ENCODE measurements at regions not wholly inside any gene's neighbourhood (a gene's known extent, or its start where the extent isn't known, plus 50 kb on each side); places are given as distances from the start of the nearest gene placed in this dataset.

DNA sequence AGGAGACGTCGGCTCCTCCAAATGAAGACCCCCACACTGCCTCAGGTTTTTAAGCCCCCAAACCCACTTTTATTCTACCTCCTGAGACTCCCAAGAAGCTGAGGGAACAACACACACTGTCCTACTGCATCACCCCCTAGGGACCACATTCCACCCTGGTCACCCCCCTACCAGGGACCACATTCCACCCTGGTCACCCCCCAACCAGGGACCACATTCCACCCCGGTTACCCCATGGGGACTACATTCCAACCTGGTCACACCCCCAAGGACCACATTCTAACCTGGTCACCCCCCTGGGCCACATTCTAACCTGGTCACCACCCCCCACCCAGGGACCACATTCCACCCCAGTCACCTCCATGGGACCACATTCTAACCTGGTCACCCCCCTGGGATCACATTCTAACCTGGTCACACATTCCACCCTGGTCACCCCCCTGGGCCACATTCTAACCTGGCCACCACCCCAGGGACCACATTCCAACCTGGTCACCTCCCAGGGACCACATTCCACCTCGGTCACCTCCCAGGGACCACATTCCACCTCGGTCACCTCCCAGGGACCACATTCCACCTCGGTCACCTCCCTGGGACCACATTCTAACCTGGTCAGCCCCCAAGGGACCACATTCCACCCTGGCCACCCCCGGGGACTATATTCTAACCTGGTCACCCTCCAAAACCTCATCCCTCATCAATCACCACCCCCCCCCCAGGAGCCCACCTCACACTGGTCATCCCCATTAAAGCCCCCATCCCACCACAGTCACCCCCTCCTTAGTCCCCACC is 587.6 kb downstream of the NPHP4 start:
- DNase-seq = no peak

DNA sequence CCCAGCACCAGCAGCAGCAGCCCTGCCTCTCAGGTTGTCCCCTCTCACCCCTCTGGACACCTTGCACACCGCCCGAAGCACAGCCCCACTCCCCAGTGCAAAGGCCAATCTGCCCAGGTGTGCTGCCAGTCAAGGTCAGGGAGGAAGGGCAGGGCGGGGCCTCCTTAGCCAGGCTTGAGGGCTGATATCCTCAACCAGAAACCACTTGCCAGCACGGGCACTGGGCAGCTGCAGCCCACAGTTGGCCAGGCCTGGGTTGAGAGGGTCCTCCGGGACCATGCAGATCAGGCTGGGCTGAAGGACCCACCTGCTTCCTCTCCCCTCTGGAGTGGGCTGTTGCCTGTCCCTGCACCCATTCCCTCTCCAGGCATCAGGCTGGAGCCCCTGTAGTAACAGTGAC is 588.3 kb downstream of the NPHP4 start:
- no peak for DNase-seq

DNA sequence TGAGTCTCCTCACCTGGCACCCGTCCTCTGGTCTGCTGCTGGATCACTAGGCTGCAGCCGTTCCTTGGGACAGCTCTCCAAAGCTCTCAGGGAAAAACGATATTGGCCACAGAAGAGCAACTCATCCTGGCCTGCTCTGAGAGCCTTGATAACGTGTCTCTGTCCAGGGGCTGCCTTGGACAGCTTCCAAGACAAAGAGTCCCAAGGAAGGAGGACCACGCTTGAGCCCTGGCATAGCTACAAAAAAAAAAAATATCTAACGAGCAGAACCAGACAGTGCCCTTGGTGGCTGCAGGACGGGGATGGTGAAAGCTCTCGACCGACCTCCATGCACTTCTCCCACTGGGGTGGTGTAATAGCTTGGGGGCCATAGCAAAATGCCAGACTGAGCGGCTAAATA is 589.6 kb downstream of the NPHP4 start:
- no peak for DNase-seq

DNA sequence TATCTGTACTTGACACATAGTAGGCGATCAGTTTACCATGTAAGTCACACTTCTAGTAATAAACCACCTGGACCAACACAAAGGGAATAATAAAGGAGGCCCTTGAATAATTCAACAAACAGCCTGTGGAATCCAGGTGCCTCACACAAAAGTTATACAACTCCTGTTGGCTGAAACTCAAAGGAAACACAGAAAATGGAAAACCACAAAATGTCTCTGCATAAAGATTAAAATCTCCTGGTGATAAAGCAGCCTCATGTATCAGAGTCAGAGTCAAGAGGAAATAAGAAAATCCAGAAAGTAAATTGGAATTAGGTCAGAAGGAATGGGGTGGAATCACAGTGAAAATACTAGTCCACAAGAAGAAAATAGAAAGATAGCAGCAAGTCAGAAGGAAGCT is 592.5 kb downstream of the NPHP4 start:
- no peak for DNase-seq

DNA sequence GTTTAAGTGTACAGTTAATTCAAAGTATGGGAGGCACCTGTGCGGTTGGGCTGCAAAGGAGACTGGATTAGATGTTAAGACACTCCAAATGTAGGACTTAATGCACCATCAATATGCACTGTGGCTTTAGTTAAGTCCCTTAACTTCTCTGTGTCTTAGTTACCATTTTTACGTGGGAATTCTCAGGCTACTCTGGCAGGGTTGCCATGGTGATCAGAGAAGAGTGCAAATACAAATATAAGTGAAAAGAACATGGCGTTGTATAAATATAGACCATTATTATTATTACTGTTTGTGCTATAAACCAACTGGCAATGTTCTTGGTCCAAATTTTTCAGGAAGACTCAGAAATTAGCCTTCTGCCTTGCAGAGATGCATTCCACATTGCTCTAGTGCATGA is 595.6 kb downstream of the NPHP4 start:
- DNase-seq = no peak

DNA sequence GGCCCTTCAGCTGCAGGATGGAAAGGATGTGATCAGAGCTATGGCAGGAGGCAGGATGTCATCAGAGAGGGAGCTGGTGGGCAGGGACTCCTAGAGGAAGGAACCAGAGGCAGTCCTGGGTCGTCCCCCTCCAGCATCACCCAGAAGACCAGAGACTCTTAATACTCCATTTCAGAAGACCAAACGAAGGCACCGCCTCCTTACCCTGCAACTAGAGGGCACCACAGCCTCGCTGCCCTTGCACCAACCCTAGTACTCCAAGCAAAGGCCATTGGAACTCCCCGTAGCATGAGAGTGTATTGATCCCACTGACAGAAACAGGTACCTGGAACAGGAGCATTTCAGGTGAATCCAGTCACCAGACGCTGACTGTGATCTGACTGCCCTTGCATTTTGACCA is 598.1 kb downstream of the NPHP4 start:
- DNase-seq = no peak

DNA sequence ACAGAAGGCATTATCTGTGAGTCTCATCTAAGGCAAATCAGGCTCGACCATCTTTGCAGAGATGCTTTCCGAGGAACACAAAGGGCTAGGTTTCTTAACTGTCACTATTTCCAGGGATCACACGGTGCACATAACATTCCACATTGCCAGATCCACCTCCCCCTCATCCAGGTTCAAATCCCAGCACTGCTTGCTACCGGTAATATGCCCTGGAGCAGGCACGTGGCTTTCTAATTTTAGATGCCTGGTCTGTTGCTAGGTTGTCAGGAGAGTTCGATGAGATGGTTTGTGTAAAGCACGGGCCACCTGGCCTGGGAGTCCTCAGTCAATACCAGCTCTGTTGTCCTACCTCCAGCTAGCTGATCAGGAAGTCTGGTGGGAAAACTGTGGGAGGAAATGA is 598.6 kb downstream of the NPHP4 start:
- no peak for DNase-seq

DNA sequence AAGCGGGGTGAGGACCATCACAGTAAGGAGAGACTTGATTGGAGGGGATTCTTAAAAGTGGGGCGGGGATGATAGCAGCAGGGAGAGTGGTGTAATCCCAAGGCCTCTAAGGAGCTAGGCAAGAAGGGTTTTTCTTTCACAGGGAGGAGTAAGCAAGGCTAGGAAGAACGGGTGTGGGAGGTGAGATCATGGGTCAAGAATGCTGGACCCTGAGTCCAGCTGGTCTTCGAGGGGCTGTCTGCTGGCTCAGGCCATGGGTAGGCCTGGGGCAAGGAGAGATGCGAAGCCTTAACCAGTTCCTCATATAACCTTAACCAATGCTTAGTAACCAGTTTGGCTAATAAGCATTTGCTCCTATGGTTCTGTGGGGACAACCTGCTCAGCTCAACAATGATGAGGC is 599.1 kb downstream of the NPHP4 start:
- DNase-seq = no peak

DNA sequence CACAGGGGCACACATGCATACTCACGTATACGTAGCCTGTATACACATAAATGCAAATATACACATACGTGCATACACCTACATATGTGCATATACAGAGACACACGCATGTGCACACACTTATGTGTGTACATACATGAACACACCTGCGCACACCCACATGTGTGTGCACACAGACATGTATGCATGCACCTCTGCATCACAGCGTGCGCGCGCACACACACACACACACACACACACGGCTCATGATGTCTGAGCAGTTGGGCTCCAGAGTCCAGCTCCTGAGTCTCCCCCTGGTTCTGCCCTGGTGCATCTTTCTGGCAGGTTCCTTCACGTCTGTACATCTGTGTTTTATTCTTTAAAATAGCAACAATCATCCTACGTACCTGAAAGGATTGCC is 600.5 kb downstream of the NPHP4 start:
- no peak for DNase-seq

DNA sequence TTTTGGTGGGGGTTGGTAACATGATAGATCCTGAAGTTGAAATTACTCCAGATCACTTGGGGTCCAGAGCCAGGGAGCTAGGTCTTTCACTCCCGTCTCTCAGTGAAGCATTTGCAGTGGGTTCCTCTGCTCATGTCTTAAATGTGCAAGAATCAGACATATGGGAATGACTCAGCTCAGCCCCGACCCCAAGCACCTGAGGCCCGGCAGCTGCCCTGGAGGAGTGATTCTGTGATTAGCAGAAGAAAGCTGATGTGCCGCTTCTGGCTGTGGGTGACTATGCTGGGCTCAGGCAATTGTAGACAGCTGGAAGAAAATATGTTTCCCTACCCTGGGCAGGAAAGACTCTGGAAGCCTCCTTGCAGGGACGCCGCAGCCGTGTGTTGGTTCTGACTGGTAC is 601.7 kb downstream of the NPHP4 start:
- DNase-seq = no peak

DNA sequence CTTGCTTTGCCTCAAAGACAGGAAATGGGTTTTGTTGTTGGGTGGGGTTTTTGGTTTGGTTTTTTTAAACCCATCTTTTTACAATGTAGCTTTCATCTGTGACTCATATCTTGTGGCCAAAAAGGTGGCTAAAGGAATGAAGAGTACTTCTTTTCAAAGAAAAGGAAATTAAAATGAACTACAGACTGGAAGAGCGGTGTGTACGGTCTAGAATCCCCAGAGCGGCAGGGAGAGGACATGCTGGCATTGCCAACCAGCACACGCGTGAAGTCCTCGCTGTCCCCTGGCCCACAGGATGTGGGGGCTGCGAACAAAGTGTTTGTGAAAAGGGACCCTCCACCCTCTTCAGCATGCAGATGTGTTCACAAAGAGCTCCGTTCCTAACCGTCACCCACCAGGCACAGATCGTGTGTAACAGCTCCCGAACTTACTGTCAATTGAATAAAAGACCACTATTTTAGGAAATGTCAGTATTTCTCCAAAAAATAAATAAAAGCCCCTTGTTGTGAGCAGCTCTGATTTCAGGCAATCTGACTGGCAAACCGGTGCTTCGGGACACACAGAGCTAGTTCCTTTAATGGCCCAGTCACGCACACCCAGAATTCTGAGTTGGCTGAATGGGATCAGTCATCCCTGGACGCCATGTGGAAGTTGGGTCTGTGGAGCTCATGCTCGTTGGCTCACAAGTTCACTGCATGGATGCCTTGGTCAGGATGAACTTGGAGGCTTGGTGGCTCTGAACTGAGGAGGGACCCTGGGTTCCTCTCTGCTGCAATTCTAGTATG is 602.9 kb downstream of the NPHP4 start:
- no peak for DNase-seq

DNA sequence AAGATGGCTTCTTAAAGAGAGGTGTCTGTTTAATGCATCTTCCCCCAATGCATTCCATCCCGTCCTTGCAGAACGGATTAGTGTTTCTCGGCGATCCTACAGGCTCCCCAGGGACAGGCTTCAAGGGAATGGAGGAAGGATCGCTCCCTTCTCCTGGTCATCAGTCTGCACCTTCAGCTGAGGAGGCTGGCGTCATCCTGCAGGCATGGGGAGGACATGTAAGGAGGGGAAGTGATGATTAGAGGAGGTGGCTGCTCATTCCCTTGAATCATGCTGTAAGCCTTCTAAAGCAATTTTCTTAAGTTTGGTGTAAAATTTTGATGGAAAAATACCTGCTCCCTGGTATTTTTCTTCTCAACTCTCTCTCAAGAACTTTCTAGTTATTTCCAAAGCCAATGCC is 603.6 kb downstream of the NPHP4 start:
- DNase-seq = no peak

DNA sequence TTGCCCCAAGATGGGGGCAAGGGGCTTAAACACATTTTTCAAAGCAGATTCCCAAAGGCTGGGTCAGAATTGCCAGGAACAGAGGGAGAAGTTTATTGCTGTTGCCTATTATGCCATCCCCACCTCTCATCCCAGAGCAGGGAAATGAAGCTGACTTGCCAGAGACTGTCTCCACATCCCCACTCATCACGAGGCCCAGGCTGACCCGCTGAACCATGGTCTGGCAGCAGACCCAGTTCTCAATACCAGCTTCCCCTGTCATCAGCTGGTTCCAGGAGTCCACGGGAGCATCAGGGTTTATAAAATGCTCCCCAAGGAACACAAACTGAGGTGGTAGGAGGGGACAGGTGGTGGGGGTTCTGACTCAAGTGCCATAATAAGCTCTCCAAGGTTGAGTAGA is 605.9 kb downstream of the NPHP4 start:
- DNase-seq = no peak

DNA sequence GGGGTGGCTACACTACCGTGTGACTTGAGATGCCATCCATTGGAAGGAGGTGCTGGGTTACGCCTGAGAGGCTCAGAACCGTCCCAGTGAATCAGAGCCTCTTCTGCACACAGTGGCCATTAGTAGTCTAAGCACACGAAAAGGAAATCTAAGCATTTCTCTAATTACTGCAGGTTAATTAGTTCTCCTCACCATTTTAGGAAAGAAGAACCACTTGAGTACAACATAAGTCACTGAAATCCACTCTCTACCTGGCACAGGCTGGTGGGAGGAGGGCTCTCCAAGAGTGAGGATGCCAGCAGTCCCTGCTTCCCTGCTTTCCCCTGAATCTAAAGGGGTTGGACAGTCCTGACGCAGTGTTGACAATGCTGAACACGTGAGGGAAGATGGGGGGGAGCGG is 606.3 kb downstream of the NPHP4 start:
- DNase-seq = no peak

DNA sequence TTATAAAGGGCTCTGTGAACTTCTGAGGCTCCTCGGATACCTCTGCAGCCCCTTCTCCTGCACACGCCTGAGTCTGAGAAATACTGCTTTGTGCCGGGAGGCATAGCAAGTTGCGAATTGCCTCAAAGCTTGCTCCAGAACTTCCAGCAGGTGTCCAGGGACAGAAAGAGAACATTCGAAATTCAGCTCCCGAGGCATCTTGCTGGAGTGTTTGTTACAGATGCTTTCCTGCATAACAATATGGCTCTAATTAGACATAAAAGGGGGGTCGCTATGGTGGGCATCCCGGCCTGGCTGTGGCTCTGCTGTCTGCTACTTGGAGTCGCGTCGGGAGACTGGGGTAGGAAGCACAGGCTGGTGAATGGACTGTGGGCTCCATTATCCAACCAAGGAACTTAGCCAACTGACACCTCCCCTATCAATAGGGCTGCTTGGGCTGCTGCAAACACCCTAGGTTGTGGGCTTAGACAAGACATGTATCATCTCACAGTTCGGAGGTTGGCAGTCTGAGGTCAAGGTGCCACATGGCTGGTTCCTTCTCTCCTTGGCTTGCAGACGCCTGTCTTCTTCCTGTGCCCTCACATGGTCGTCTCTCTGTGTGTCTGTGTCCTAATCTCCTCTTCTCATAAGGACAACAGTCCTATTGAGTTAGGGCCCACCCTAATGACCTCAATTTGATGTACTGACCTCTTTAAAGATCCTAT is 607.0 kb downstream of the NPHP4 start:
- DNase-seq = no peak

DNA sequence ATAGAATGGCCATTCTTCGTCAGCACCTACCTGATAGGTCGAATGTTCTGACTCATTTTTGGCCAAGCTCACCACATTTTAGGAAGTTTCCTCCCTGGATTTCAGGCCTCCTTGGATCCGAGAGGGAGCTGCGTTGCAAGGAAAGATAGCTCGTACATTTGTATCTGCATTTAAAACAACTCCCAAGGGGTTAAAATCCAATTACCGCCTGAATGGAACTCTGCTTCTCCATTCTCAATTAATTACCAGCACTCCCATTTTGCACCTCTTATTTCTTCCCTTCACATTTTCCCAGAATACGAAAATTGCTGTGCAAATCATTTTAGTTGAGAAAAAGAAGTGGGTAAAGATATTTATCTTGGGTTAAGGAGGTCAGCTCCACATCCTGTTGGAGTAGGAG is 610.7 kb downstream of the NPHP4 start:
- no peak for DNase-seq

DNA sequence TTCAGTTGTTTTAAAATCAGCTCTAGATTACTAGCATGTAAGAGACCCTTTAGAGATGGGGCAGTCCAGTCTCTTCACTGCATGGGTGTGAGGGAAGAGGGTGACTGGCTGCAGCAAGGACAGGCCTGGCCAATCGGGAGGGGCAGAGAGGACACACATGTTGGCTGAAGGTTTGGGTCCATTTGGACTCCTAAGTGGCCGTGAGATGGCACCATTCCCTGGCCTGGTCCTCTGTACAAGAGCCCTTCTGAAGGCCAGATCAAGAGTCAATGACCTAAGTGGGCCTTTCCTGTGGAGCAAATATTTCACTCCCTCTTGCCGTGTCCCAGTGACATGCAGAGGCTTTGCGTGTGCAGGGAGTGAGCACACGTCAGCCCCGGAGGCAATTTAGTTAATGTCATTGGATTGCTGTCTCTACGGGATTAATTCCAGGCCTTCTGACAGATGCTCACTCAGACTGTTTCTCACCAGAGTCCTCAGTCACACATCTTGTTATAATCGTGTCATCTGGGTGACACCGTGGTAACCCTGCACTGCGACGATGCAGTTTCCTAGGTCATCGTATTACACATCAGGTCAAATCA is 613.0 kb downstream of the NPHP4 start:
- no peak for DNase-seq

DNA sequence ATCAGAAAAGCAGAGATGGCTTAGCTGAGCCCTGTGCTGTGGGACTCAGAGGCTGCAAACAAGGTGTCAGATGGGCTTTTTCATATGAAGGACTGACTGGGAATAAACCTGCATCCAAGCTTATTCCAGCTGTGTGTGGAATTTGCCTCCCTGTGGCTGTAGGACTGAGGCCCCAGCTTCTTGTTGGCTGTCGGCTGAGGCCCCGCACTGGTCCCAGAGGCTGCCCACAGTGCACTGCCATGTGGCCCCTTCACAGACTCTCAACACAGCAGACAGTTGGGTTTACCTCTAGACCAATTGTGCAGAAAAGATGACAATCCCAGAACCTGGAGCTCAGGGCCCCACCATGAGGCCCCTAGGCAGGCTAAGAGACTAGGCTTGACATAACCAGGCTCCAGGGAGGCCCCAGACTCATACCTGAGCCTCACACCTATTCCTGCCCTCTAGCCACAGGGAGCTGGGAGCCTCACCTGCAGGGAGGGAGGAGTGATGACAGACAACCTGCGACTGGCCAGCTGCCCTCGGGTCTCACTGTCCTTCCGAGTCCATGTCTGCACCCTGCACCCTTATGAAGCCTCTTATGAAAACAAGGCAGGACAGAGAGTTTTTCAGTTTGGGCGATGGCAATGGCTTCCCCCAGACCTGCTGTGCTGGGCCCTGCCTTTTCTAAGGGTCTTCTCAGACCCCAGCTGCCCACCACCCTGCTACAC is 615.5 kb downstream of the NPHP4 start:
- DNase-seq = no peak

DNA sequence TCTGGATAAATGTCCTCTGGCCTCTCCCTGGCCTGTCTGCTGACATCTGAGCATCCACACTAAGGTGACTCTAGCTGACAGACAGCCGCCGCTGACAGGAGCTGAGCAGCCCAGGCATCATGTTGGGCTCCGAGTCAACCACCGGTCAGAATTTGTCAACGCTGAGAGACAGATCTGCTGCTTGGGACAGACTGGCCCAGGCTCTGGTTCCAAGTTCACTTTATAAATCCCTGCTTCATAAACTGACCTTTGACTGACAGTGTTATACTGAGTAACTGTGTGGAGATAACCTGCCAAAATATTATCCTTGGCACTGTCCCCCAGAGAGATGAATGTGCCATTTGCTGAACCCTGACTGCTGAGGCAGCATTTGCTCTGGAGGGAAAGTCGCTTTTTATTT is 616.7 kb downstream of the NPHP4 start:
- no peak for DNase-seq

DNA sequence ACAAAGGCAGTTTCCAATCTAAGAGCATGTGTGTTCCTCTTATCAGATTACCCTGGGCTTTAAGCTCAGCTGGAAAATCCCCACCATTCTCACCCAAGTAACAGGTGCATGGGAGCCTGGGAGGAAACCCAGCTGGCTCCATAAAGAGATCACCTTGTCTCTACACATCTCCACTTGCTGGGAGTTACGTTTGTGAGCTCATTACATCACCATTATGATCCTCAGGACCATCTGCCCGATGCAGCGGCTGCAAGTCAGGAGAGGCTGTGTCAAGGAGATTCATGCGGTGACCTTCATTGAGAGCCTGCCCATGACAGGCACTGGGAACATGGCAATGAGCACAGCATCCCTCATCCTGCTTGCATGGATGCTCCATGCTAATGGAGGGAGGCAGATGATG is 618.0 kb downstream of the NPHP4 start:
- DNase-seq = no peak

DNA sequence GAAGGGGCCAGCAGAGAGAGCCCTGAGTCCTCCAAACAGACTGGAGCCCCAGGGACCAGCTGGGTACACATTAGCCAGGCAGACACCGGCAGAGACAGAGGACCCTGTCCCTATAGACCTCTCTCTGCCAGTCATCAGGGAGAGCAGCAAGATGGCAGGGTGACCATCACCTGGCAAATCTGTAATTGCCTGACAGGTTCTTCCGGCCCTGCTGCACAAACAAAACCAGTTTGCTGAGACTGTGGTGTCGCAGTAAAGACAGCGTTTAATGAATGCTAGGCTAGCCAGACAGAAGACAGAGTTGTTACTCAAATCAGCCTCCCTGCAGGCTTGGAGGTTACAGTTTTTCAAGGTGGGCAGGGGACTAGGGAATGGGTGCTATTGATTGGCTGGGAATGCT is 618.9 kb downstream of the NPHP4 start:
- no peak for DNase-seq

DNA sequence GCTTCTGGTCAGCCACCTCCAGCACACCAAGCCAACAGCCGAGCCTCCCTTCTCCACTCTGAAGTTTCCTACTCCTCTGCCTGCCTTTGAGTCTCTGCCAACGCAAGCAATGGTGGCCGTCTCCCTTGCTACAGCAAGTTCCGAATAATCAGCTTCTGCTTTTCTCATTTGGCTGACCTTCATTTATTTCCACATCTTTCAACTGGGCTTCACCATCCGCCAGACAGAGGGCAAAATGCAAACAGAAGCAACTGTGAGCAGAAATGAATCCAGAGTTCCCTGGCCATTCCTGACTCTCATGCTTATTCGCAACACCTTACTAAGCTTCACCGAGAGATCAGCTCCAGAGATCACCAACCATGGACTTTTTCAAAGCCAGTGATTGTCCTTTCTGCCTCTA is 621.0 kb downstream of the NPHP4 start:
- DNase-seq = no peak

DNA sequence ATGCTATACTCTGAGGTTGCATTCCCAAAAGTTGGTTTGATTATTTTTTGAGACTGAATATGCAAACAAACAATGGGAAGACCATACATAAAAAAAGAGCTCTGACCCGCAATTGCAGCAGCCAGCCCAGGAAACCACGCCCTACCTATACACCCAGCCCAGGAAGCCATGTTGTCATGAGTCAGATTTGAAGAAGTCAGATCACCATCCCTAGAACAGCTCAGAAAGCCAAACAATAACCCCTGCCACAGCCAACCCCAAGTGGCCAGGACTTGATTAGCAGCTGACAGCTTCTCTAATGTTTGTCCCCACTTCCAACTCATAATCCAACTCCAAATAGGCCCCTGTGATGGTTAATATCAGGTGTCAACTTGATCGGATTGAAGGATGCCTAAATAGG is 621.9 kb downstream of the NPHP4 start:
- no peak for DNase-seq
